AML-193 (cell line): ENCODE measurements at regions not wholly inside any gene's neighbourhood (a gene's known extent, or its start where the extent isn't known, plus 50 kb on each side); places are given as distances from the start of the nearest gene placed in this dataset.

Experiments used
- DNase-seq, 2 experiments: peaks; one replicate each; lab custom pipeline; 2025; lab: John Stamatoyannopoulos, UW

DNA sequence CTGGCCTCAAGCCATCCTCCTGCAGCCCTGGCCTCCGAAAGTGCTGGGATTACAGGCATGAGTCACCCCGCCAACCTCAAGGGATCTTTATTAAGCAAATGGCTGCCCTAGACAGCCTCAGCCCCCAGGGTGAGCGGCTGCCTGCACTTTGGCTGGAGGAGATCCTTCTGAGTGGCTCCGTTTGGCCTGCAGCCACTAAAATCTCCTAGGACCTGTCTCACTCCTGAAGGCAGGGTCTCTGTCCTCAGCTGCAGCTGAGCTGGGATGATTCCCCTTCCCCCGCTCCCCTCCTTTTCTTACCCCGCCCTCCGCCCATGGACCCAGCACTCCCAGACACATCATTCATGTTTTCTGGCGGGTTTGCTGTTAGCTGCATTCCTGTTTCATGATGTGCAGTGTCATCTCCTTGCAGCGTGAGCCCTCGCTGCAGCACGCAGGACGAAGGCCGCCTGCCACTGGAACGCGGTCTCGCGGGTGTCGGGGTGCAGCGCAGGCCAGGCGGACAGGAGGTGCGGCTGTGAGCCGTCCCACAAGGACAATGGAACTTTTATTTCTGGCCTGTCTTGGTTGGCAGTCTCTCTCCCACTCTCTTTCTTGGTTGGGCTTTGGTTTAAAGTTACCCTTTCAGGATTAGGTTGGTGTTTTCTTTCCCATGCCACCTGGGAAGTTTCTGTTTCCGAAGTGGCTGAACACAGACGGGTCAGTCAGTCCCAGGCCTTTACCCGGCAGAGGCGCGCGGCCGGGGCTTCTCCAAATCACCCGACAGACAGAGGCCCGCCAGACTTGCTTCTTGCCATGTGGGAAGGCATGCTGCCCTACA lies 137.1 kb downstream of the FOXD1 start:
- DNase-seq: no peak

DNA sequence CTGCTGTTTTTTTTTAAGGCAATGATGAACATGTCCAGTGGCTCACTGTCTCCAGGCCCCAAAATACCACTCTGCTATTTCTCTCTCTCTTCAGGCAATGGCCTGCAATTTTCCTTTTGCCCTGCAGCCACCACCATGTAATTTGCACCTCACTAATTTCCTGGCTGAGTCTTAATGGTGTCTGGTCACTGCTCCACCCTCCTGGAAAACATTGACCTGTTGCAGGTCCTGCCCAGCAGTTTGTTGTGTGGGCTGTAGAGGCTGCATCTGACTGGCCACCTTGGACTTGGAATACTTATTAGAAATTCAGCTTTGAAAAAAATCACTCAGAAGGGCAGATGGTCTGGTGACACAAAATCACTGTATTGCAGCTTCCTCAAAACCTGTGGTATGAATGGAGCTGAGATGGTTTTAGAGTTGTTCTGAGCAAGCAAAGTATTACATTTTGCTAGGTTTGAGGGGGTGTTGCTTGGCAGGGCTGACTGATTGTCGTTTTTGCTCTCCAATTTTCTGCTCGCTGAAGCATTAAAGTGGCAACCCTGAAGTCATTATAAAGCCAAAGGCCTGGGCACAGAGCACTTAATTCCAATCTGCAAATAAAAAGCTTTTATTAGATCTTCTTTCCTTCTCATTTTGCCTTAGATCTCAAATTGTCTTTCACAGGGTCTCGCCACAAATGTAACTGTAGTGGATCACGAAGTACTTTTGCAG lies 134.8 kb downstream of the TMEM174 start:
- no peak for DNase-seq

DNA sequence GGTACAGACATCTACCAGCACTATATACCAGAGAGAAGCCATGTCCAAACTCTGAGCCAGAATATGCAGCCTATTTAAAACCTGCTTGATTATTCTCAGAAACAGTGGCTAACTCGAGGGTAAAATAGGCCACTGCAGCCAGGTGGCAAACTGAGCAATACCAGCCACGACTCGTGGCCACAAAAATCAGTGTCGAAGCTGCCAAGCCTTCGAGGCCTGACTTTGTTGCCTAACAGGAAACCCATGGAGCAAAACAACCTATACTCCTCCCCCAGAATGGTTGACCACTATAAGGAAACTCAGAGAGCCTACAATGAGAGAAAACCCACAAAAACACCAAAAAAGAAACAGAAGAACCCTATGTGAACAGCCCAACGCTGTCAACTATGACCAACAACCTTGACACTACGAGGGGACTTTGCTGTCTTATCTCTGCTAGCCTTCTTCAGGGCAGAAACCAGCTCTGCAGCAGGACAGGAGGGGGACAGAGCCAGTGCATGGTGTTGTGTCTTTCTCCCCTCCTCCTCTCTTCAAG lies 133.8 kb downstream of the TMEM174 start:
- DNase-seq: no peak

- no peak for DNase-seq
Observed at GRCh38 chr5:73306078-73306719, 133.2 kb downstream of the TMEM174 start.

DNA sequence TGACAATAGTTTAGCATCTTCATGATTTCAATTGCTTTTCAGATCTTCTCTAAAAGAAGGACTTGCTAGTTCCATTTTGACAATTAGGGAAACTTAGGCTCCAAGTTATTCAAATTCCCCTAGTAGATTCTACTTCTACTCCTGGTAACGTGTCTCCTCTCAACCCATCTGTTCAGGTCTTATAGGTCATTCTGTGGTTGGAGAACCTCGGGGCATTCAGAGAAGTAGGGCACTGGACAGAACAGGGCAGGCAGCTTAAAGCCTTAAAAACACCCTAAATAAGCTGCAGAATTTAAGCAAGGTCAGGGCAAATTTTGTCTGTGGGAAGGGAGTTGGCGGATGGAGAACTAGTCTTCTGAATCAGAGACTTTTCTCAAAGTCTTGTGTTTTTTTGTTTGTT lies 132.4 kb downstream of the TMEM174 start:
- DNase-seq: no peak

- DNase-seq: no peak
Observed at GRCh38 chr5:73304381-73304780, 131.4 kb downstream of the TMEM174 start.

DNA sequence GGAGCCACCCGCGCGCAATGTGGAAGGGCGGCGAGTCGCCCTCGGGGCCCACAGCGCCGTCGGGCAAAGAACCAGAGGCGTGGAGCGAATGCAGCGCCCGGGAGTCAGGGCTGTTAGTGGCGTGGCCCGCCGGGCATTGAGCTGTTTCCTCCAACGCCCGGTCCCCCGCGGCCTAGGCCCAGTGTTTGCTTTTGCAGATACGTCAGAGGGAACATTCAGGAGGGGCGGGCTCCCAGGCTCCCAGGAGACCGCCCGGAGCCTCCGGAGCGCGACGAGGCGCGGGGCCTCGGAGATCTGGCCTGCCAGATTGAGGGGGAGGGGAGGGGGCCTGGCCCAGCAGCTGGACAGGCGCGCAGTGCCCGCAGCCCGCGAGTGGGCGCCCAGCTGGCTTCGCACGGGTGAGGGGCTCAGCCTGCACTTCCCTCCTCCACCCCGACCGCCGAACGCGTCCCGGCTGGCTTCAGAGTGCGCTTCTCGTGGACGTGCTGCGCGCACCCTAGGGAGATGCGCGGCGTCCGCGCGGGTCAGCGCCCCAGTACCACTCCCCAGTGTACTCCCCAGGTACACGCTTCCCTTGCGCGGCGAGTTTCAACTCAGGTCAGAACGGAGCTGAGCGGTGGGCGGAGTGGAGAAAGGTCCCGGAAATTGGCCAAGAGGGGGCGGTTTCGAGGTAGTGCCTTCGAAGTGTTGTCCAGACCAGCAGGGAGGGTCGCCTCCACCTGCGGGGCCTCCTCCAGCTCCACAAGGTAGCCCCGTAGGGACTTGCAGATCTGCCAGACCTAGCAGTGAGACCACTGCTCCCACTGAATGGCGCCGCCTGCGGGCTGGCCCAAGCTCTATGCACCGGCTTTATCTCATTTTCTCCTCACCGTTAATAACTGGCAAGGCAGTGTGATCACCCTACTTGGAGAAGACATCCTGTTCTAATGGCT lies 130.4 kb downstream of the TMEM174 start:
- no peak for DNase-seq

DNA sequence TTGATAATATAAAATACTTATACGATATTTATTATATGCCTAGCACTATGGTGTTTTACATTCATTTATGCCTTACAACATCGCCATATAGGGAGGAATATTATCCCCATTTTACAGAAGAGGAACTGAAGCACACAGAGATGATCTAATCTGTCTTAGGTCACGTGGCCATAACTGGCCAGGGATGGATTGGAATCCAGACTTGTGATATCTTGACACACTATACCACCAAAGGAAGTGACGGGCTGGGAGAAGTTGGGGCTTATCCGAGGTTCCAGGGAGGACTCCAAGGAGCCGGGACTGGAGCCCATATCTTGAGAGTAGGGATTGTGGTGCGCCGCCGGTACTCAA lies 129.8 kb downstream of the TMEM174 start:
- DNase-seq: no peak

DNA sequence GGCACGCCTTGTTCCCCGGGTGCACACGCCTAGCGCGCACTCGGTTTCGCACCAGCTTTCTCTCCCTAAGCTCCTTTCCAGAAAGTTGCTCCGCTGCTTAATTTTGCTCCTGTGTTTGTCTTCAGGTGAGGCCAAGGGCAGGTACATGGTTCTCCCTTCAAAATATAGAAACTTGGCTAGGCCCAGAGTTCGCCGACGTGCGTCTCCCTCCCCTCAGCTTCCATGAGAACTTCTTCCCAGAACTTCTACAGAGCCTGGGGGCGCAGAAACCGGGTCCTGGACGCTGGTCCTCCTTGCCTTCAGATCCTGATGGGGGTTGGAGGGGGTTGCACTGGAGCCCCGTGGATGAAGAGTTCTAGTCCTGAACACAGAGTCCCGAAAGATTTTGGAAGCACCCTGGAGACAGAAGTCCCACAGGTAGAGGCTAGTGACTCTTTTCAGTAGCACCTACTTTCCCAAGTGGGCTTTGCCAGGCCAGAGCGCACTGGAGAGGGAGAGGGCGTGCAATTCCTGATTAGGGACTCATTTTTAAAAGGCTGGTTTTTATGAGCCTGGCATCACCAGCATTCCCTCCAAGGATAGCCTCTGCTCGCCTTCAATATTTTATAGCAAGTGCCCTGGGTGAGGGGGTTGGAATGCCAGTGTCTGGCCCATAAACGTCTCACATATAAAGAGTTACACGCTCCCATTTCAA lies 128.4 kb downstream of the TMEM174 start:
- no peak for DNase-seq

DNA sequence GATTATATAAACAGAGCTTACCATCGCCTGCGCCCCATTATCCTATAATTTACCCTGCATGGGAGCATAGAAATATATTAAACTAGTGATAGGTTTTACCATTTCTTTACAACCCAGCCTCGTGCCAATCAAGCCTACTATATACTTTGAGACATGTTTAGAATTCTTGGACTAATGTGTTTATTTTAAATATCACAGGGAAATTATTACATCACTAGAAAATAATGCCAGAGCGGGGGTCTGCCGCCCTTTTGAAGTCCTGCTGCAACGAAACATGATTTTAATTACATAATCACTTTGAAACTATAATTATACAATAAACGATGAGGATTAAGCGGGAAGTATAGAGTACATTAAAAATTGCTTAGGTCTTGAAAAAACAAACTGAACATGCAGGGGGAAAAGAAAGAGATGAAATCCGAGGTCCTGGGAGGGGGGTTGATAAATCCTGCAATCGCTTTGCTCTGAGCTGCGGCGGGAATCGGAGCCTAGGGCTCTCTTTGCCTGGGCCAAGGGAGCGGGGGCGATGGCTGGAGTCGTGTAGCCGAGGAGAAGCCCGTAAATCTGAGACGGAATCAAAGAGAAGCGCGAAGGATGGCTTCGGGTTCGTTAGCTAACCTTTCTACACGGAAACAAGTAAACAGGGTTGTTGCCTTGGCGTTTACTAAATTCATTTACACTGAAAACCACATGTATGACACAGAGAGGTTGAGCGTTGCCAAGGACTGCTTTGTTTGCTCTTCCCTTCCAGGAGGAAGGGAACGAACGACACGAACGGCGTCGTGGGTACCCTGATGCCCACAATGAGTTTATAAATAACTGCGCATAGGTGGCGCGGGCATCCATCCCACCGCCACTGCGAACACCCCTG lies 127.6 kb downstream of the TMEM174 start:
- DNase-seq: no peak

DNA sequence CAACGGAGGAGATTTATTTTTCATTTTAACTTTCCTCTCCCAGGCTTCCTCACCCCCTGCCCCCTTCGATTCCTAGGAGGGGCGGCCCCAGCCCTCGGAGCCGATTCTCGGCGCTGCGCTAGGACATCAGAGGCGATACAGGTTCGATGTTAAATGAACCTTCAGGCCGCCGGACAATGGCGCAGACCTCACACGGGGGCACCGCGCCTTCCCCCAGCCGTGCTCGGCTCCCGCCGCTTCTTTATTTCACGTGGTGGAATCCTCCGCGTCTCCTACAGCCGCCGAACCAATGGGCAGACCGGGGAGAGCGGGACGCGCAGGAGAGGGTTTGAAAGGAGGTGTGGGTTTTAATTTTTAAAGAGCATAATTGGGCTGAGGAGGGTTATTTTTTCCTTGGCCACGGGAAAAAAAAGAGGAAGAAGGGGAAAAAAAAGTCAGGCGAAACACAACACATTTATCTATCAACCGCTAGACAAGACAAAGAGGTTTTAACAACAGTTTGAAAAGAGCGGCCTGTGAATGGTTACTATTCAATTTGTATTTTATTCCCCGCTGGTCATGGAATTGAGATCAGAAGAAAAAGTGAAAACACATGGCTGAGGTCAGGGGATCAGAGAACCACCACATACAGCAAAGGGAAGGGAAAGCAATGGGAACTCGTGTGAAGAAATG lies 126.8 kb downstream of the TMEM174 start:
- no peak for DNase-seq

DNA sequence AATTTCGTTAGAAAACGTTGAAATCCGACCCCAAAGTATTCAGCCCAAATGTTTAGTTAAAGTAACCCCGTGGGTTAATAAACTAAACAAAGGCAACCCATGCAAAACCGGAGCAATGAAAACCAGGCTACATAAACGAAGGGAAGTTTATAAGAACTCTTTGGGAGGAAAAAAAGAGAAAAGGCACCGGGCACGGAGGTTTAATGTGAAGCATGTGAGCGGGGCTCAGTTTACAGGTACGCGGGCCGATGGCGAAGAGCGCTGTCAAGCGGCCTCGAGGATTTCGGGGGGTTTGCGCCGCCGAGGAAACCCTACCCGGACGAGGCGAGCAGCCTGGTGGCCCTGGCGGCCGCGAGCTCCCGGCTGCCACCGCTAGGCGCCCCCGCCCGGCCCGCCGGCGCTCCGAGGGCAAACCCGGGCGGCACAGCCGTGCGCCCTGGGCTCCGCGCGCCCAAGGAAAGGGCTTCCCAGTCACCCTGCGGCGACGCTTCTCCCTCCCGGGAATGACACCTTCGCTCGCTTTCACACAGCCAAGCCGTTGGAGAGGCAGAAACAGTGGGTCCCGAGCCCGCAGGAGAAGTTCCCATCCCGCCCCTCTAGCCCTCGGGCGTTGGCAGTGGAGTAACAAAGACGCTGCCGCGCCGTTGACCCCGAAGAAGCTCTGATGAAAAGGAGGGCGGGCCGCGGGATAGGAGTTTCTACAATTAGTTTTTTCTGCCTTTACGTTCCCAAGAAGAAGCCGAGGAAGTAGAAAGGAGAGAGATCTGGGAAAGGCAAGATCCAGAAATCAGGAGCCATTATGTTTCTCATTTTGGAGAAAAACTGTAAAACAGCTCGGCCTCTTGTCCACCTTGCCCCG lies 126.0 kb downstream of the TMEM174 start:
- DNase-seq: no peak

GRCh38 chr5:73298251-73298771 lies 125.3 kb downstream of the TMEM174 start:
- no peak for DNase-seq

DNA sequence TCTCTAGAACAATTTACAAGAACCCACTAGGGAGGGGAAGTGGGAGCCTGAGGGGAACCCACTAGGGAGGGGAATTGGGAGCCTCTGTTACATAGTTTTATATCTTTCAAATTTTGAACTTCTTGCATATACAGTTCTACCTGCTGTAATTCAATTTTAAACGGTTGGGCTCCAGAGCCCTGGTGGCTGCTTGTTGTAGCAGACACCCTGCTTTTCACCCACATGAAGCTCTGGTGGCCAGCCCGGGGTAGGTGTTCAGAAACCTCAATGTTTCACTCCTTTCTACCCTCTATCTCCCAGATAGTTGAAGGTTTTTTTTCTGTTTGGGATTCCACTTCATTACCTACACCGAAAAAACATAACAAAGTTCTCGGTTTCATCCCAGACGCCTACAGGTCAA lies 124.4 kb downstream of the TMEM174 start:
- no peak for DNase-seq

GRCh38 chr5:73296772-73297171 lies 123.8 kb downstream of the TMEM174 start:
- DNase-seq: no peak

DNA sequence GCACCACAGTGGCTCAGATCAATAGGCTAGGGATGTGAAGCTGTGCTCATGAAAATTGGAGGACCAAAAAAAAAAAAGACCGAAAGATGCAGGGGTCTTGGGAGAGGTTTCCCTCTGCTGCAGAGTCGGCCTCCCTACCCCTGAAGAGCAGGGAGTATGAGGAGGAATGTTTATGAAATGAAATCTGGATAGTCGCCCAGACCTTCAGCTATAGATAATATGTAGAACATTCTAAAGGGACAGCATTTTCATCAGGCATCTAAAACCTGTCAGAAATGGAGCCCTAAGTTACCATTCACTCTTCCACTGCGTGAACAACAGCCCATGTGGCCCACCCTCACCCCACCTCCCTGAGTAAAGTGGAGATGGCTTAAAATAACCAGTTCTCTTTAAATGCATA lies 122.9 kb downstream of the TMEM174 start:
- no peak for DNase-seq

DNA sequence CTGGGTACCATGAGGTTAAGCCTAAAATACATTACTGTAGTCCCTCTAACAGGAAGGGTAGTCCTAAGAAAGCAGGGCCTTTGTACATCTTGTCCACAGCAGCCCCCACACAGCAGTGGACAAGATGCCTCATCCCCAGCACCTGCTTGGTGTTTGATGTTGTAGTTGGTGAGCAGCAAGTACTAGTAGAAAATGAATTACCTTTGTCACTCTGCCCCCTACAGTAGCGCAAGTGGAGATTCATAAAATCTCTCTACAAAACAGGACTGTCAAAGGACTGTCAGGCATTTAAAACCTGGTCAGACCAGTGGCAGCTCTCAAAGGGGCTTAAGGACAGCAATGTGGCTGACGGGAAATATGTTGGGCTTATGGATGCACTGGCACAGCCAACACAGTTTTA lies 122.5 kb downstream of the TMEM174 start:
- no peak for DNase-seq

DNA sequence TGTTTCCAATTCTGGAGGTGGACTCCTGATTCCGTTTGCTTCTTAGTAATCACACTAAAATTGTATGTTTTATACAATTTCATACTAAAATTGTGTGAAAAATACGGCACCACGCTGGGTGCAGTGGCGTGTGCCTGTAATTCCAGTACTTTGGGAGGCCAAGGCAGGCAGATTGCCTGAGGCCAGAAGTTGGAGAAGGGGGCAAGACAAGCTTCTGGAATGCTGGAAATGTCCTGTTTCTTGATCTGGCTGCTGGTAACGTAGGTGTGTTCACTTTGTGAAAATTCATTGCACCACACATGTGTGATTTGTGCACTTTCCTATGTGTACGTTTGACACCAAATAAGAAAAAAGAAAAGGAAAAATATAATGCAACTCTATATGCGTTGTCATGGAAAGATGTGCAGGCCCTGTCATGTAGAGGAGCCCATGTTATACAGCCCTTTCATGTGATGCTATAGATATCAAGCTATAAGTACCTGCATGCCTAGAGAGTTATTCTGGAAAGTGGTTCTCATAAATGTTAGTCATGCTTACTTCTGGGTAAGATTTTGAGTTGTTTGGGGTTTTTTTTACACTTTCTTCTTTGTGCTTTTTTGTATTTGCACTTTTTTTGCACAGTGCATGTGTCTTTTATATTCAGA lies 119.9 kb downstream of the TMEM174 start:
- DNase-seq: no peak
